Non-pigmented ciliary epithelial cell (primary cell): ENCODE measurements at regions not wholly inside any gene's neighbourhood (a gene's known extent, or its start where the extent isn't known, plus 50 kb on each side); places are given as distances from the start of the nearest gene placed in this dataset.
"Not testable (repeated sequence)": the region's sequence is repeated elsewhere in the genome, so short reads cannot be mapped to it uniquely, and the experiment has no call there.

ENCODE experiments used
- DNase-seq: peaks from one replicate; pipeline ENCODE4 v3.0.0-alpha.2; 2010; ENCODE audit warnings: low read depth

GRCh38 chr11:92432515-92432914 lies 207.9 kb downstream of the FAT3 start:
- DNase-seq: no peak

GRCh38 chr11:92436034-92436920 lies 211.7 kb downstream of the FAT3 start:
- no peak for DNase-seq

GRCh38 chr11:92439133-92439532 lies 214.5 kb downstream of the FAT3 start:
- DNase-seq: no peak

- no peak for DNase-seq
These were observed 216.3 kb downstream of the FAT3 start for GRCh38 chr11:92440701-92441442.

GRCh38 chr11:92441443-92441726 lies 216.8 kb downstream of the FAT3 start:
- DNase-seq: no peak

- no peak for DNase-seq
These were observed 218.6 kb downstream of the FAT3 start for GRCh38 chr11:92443199-92443598.

GRCh38 chr11:92447586-92447985 lies 223.0 kb downstream of the FAT3 start:
- DNase-seq: no peak

- no peak for DNase-seq
These were observed 224.6 kb downstream of the FAT3 start for GRCh38 chr11:92449222-92449621.

GRCh38 chr11:92449780-92450179 lies 225.2 kb downstream of the FAT3 start:
- no peak for DNase-seq

GRCh38 chr11:92451063-92451462 lies 226.4 kb downstream of the FAT3 start:
- DNase-seq: no peak

- DNase-seq: peak; percentile 37
These were observed 228.4 kb downstream of the FAT3 start for GRCh38 chr11:92453055-92453454.

- no peak for DNase-seq
These were observed 230.7 kb downstream of the FAT3 start for GRCh38 chr11:92455210-92455790.

GRCh38 chr11:92457250-92457649 lies 232.6 kb downstream of the FAT3 start:
- DNase-seq: no peak

GRCh38 chr11:92458486-92458885 lies 233.9 kb downstream of the FAT3 start:
- no peak for DNase-seq

GRCh38 chr11:92460213-92460612 lies 235.6 kb downstream of the FAT3 start:
- no peak for DNase-seq

- no peak for DNase-seq
These were observed 236.8 kb downstream of the FAT3 start for GRCh38 chr11:92461447-92461846.

- no peak for DNase-seq
These were observed 238.2 kb downstream of the FAT3 start for GRCh38 chr11:92462821-92463220.

- no peak for DNase-seq
These were observed 240.2 kb downstream of the FAT3 start for GRCh38 chr11:92464822-92465221.

GRCh38 chr11:92465410-92465809 lies 240.8 kb downstream of the FAT3 start:
- DNase-seq: not testable (repeated sequence)

GRCh38 chr11:92473736-92474135 lies 249.1 kb downstream of the FAT3 start:
- DNase-seq: no peak

- DNase-seq: no peak
These were observed 250.7 kb downstream of the FAT3 start for GRCh38 chr11:92475316-92475715.

GRCh38 chr11:92475819-92476218 lies 251.2 kb downstream of the FAT3 start:
- DNase-seq: no peak

GRCh38 chr11:92477686-92478085 lies 253.1 kb downstream of the FAT3 start:
- no peak for DNase-seq
